ENCODE measurements at regions not wholly inside any gene's neighbourhood (a gene's known extent, or its start where the extent isn't known, plus 50 kb on each side); places are given as distances from the start of the nearest gene placed in this dataset.

GRCh38 chr12:67595365-67595764 lies 53.2 kb upstream of the DYRK2 start:
- H3K4me1 Mint-ChIP-seq, result peaks cover 3% of the 10 kb centered on the region
- no peaks in the 10 kb centered on the region for H3K27me3 ChIP-seq (ENCODE audit: control insufficient read depth, insufficient read depth, low read length, poor library complexity, severe bottlenecking)
- H3K9me3 Mint-ChIP-seq, result peaks cover 11% of the 10 kb centered on the region
- no peaks in the 10 kb centered on the region for H3K36me3 Mint-ChIP-seq (ENCODE audit: low read depth)
- TF ChIP-seq CTCF (conservative IDR thresholded peaks at IDR 0.05), result no peak
- H3K27me3 Mint-ChIP-seq (ENCODE audit: insufficient read depth), result no peaks in the 10 kb centered on the region
- no peaks in the 10 kb centered on the region for H3K36me3 ChIP-seq (ENCODE audit: control insufficient read depth, insufficient read depth, low read length)
- 75 to 82% methylated on average over 3 of the region's 3 CpGs for WGBS, 2 experiments (ENCODE audit: insufficient coverage in 1 of 2, insufficient read length in 1 of 2)
- no peak overlapping the region for H3K9ac ChIP-seq (ENCODE audit: extremely low read depth, low read length, poor library complexity, severe bottlenecking)
- H3K27ac Mint-ChIP-seq, result no peak overlapping the region
- DNase-seq, result no peak
- H3K4me3 ChIP-seq (ENCODE audit: low read length), result no peak overlapping the region
- peaks cover 28% of the 10 kb centered on the region for H3K9me3 ChIP-seq (ENCODE audit: control insufficient read depth, low read length)
- no peak overlapping the region for H3K4me3 Mint-ChIP-seq
- no peaks in the 10 kb centered on the region for H3K4me1 ChIP-seq (ENCODE audit: control insufficient read depth, insufficient read depth, low read length)
- no peak overlapping the region for H3K27ac ChIP-seq (ENCODE audit: low read depth, low read length)

- H3K9me3 ChIP-seq (ENCODE audit: control insufficient read depth, low read length), result peaks cover 28% of the 10 kb centered on the region
- no peak overlapping the region for H3K4me3 ChIP-seq (ENCODE audit: low read length)
- Mint-ChIP-seq H3K9me3 (peaks cover 11% of the 10 kb centered on the region), H3K4me1 (peaks cover 4% of the 10 kb centered on the region), H3K27ac (no peak overlapping the region), H3K27me3 (ENCODE audit: insufficient read depth) (no peaks in the 10 kb centered on the region), H3K4me3 (no peak overlapping the region), H3K36me3 (ENCODE audit: low read depth) (no peaks in the 10 kb centered on the region)
- no peaks in the 10 kb centered on the region for H3K36me3 ChIP-seq (ENCODE audit: control insufficient read depth, insufficient read depth, low read length)
- H3K27ac ChIP-seq (ENCODE audit: low read depth, low read length), result no peak overlapping the region
- H3K9ac ChIP-seq (ENCODE audit: extremely low read depth, low read length, poor library complexity, severe bottlenecking), result no peak overlapping the region
- no peaks in the 10 kb centered on the region for H3K4me1 ChIP-seq (ENCODE audit: control insufficient read depth, insufficient read depth, low read length)
- no peaks in the 10 kb centered on the region for H3K27me3 ChIP-seq (ENCODE audit: control insufficient read depth, insufficient read depth, low read length, poor library complexity, severe bottlenecking)
- no peak for TF ChIP-seq CTCF (conservative IDR thresholded peaks at IDR 0.05)
- DNase-seq, result no peak
- 88 to 95% methylated on average over 3 of the region's 3 CpGs for WGBS, 2 experiments (ENCODE audit: insufficient coverage in 1 of 2, insufficient read length in 1 of 2)
These were observed 49.9 kb upstream of the DYRK2 start for GRCh38 chr12:67598598-67598997.

All from endodermal cell (in vitro differentiated cells).